ENCODE measurements at regions not wholly inside any gene's neighbourhood (a gene's known extent, or its start where the extent isn't known, plus 50 kb on each side); places are given as distances from the start of the nearest gene placed in this dataset.

DNA sequence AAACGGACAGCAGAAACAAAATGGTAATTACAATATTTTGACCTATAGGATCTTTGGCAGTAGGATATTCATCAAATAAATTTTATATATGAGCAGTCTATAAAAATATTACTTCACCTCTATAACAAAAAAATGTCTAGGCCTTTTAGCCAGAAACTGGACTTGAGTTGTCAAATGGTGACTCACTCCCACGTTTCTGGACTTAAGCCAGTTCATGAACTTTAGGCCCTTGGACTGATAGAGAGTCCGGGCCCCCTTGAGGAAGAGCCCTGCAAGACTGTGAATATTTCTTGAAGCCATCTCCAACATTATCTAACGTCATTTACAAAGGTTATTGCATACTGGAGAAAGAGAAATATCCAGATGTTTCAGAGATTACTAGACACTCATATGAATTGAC, 106.8 kb upstream of the FAM47A start:
- TF ChIP-seq POLR2A (IDR thresholded peaks at IDR 0.05; ENCODE audit: low read depth, low read length) (no peak), MAZ (IDR thresholded peaks at IDR 0.05; ENCODE audit: borderline replicate concordance, low read depth, low read length) (no peak), RCOR1 (IDR thresholded peaks at IDR 0.05; ENCODE audit: insufficient replicate concordance, low read length) (no peak), CTCF (conservative IDR thresholded peaks at IDR 0.05; ENCODE audit: low read depth, low read length) (no peak), NFE2L2 (IDR thresholded peaks at IDR 0.05; ENCODE audit: low read depth, low read length) (no peak), FOS (IDR thresholded peaks at IDR 0.05; ENCODE audit: low read depth, low read length) (no peak), SMC3 (IDR thresholded peaks at IDR 0.05; ENCODE audit: low read depth, low read length) (no peak), RAD21 (IDR thresholded peaks at IDR 0.05; ENCODE audit: low read length) (no peak), CEBPB (IDR thresholded peaks at IDR 0.05; ENCODE audit: low read depth, low read length) (no peak), MXI1 (IDR thresholded peaks at IDR 0.05; ENCODE audit: borderline replicate concordance, low read depth, low read length) (no peak), RFX5 (IDR thresholded peaks at IDR 0.05; ENCODE audit: low read depth, low read length) (no peak)
- TF ChIP-seq, protein P1, sequence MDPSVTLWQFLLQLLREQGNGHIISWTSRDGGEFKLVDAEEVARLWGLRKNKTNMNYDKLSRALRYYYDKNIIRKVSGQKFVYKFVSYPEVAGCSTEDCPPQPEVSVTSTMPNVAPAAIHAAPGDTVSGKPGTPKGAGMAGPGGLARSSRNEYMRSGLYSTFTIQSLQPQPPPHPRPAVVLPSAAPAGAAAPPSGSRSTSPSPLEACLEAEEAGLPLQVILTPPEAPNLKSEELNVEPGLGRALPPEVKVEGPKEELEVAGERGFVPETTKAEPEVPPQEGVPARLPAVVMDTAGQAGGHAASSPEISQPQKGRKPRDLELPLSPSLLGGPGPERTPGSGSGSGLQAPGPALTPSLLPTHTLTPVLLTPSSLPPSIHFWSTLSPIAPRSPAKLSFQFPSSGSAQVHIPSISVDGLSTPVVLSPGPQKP (IDR thresholded peaks at IDR 0.05; ENCODE audit: borderline replicate concordance, low read depth, low read length), result no peak
- TF ChIP-seq, protein P2, sequence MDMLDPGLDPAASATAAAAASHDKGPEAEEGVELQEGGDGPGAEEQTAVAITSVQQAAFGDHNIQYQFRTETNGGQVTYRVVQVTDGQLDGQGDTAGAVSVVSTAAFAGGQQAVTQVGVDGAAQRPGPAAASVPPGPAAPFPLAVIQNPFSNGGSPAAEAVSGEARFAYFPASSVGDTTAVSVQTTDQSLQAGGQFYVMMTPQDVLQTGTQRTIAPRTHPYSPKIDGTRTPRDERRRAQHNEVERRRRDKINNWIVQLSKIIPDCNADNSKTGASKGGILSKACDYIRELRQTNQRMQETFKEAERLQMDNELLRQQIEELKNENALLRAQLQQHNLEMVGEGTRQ (IDR thresholded peaks at IDR 0.05; ENCODE audit: low read depth, low read length), result no peak

Data from IMR-90 (cell line).